IMR-90 (cell line): ENCODE measurements at regions not wholly inside any gene's neighbourhood (a gene's known extent, or its start where the extent isn't known, plus 50 kb on each side); places are given as distances from the start of the nearest gene placed in this dataset.

Experiments used
- ATAC-seq: fragments of 200-7000 bp; cut with Tn5 transposase; 2 replicates; pipeline ENCODE4 v1.9.1; 2020; ENCODE audit warnings: low read depth, mild to moderate bottlenecking, moderate library complexity
- BruUV-seq: library from RNA; stranded (reverse); fragments of 400-500 nt; replicated peaks from 2 replicates; lab custom pipeline; 2021; lab: Mats Ljungman, UMichigan
- CTCF ChIA-PET: fragments of 300-600 bp; formaldehyde crosslinking; extraction: SDS; loops from one replicate; lab custom pipeline; 2021; ENCODE audit warnings: antibody characterized with exemption; lab: Yijun Ruan, JAX
- POLR2A ChIA-PET: fragments of 300-600 bp; sonication (Branson Sonifier 250); formaldehyde crosslinking; loops from one replicate; lab custom pipeline; 2022; ENCODE audit warnings: antibody characterized with exemption; ENCODE audit not compliant: unreplicated experiment; lab: Charles Lee
- DNase-seq: peaks from one replicate; pipeline ENCODE4 v3.0.0; 2013
- H2AFZ ChIP-seq: replicated peaks from 2 replicates; pipeline ENCODE3; 2013; ENCODE audit warnings: low read length, mild to moderate bottlenecking; ENCODE audit not compliant: poor library complexity
- H2AK5ac ChIP-seq: 2 replicates; pipeline ENCODE4 v1.6.1; 2013; ENCODE audit warnings: low read depth, low read length, inconsistent platforms
- H2AK9ac ChIP-seq: replicated peaks from 2 replicates; pipeline ENCODE3; 2013; ENCODE audit warnings: mild to moderate bottlenecking, low read depth, low read length, moderate library complexity; ENCODE audit not compliant: poor library complexity
- H2BK120ac ChIP-seq: 2 replicates; pipeline ENCODE4 v1.6.1; 2013; ENCODE audit warnings: low read depth, low read length, inconsistent platforms
- H2BK15ac ChIP-seq: 3 replicates; pipeline ENCODE4 v1.6.1; 2013; ENCODE audit warnings: low read depth, low read length, inconsistent platforms
- H2BK20ac ChIP-seq: 2 replicates; pipeline ENCODE4 v1.6.1; 2013; ENCODE audit warnings: low read depth, mild to moderate bottlenecking, inconsistent platforms, low read length, moderate library complexity
- H2BK5ac ChIP-seq: 2 replicates; pipeline ENCODE4 v1.6.1; 2013; ENCODE audit warnings: mild to moderate bottlenecking, low read depth, low read length, inconsistent platforms; ENCODE audit not compliant: poor library complexity, severe bottlenecking
- H3K14ac ChIP-seq: replicated peaks from 2 replicates; pipeline ENCODE4 v1.6.1; 2013; ENCODE audit warnings: low read depth, low read length, inconsistent platforms
- H3K18ac ChIP-seq: 2 replicates; pipeline ENCODE4 v1.6.1; 2013; ENCODE audit warnings: low read depth, low read length, control low read depth
- H3K23ac ChIP-seq: 2 replicates; pipeline ENCODE4 v1.6.1; 2013; ENCODE audit warnings: low read depth, low read length, inconsistent platforms
- H3K27ac ChIP-seq: 2 replicates; pipeline ENCODE4 v1.5.1; 2013; ENCODE audit warnings: mild to moderate bottlenecking, control low read depth, low read length; ENCODE audit not compliant: insufficient read depth
- H3K27me3 ChIP-seq: 2 replicates; pipeline ENCODE4 v1.6.1; 2013; ENCODE audit warnings: low read length; ENCODE audit not compliant: control insufficient read depth, insufficient read depth
- H3K36me3 ChIP-seq: 2 replicates; pipeline ENCODE4 v1.6.1; 2013; ENCODE audit warnings: low read length, mixed read lengths; ENCODE audit not compliant: control insufficient read depth, insufficient read depth
- H3K4ac ChIP-seq: 2 replicates; pipeline ENCODE4 v1.6.1; 2013; ENCODE audit warnings: low read depth, low read length, inconsistent platforms
- H3K4me1 ChIP-seq: 2 replicates; pipeline ENCODE4 v1.6.1; 2013; ENCODE audit warnings: low read length, mixed read lengths; ENCODE audit not compliant: control insufficient read depth, insufficient read depth
- H3K4me2 ChIP-seq: 2 replicates; pipeline ENCODE4 v1.6.1; 2013; ENCODE audit warnings: low read depth, mild to moderate bottlenecking, control low read depth, low read length, moderate library complexity
- H3K4me3 ChIP-seq: 2 replicates; pipeline ENCODE4 v1.5.1; 2013; ENCODE audit warnings: low read depth, mild to moderate bottlenecking, control low read depth, low read length, moderate library complexity; ENCODE audit not compliant: insufficient read depth
- H3K56ac ChIP-seq: 2 replicates; pipeline ENCODE4 v1.6.1; 2013; ENCODE audit warnings: low read length, inconsistent platforms; ENCODE audit not compliant: insufficient read depth; ENCODE audit errors: extremely low read depth
- H3K79me1 ChIP-seq, 2 experiments: 2 replicates each; pipeline ENCODE4 v1.6.1; 2013; ENCODE audit warnings: low read length in 2 of 2, inconsistent platforms in 1 of 2, low read depth in 1 of 2
- H3K9ac ChIP-seq: 2 replicates; pipeline ENCODE4 v1.6.1; 2013; ENCODE audit warnings: low read depth, low read length, control low read depth
- H3K9me1 ChIP-seq: 2 replicates; pipeline ENCODE4 v1.6.1; 2013; ENCODE audit warnings: low read length, inconsistent platforms; ENCODE audit not compliant: insufficient read depth
- H3K9me3 ChIP-seq: 2 replicates; pipeline ENCODE4 v1.6.1; 2013; ENCODE audit warnings: low read length; ENCODE audit not compliant: control insufficient read depth, insufficient read depth
- H4K20me1 ChIP-seq: 2 replicates; pipeline ENCODE4 v1.6.1; 2013; ENCODE audit warnings: low read length, inconsistent platforms; ENCODE audit not compliant: insufficient read depth
- H4K5ac ChIP-seq: 2 replicates; pipeline ENCODE4 v1.6.1; 2013; ENCODE audit warnings: mild to moderate bottlenecking, low read depth, low read length, control low read depth
- H4K8ac ChIP-seq, 2 experiments: 2 replicates each; pipeline ENCODE4 v1.6.1; 2013; ENCODE audit warnings: low read depth in 2 of 2, low read length in 2 of 2, control low read depth in 1 of 2, inconsistent platforms in 1 of 2
- H4K91ac ChIP-seq: 2 replicates; pipeline ENCODE4 v1.6.1; 2013; ENCODE audit warnings: low read depth, low read length, inconsistent platforms; ENCODE audit not compliant: insufficient read depth
- BHLHE40 ChIP-seq: fragments of 150-350 bp; IDR thresholded peaks from 2 replicates; pipeline ENCODE4 v1.6.1; 2016; ENCODE audit warnings: mild to moderate bottlenecking, low read depth, low read length
- CHD1 ChIP-seq: IDR thresholded peaks from 2 replicates; pipeline ENCODE4 v1.6.1; 2012; ENCODE audit warnings: low read depth, low read length, improper control_type of control experiment
- ELK1 ChIP-seq: fragments of 150-350 bp; IDR thresholded peaks from 2 replicates; pipeline ENCODE4 v1.6.1; 2016; ENCODE audit warnings: low read depth, mild to moderate bottlenecking, low read length, moderate library complexity, borderline replicate concordance
- MAZ ChIP-seq: IDR thresholded peaks from 2 replicates; pipeline ENCODE4 v1.6.1; 2012; ENCODE audit warnings: low read depth, mild to moderate bottlenecking, low read length, improper control_type of control experiment, moderate library complexity, borderline replicate concordance
- MXI1 ChIP-seq: IDR thresholded peaks from 2 replicates; pipeline ENCODE4 v1.6.1; 2012; ENCODE audit warnings: low read depth, mild to moderate bottlenecking, low read length, moderate library complexity, borderline replicate concordance
- NFE2L2 ChIP-seq: fragments of 150-350 bp; IDR thresholded peaks from 2 replicates; pipeline ENCODE4 v1.6.1; 2016; ENCODE audit warnings: low read depth, mild to moderate bottlenecking, low read length
- POLR2A ChIP-seq: IDR thresholded peaks from 2 replicates; pipeline ENCODE4 v1.6.1; 2012; ENCODE audit warnings: mild to moderate bottlenecking, low read depth, low read length
- RFX5 ChIP-seq: IDR thresholded peaks from 2 replicates; pipeline ENCODE4 v1.8.0; 2012; ENCODE audit warnings: low read depth, mild to moderate bottlenecking, low read length, moderate library complexity
- SMC3 ChIP-seq: fragments of 150-350 bp; IDR thresholded peaks from 2 replicates; pipeline ENCODE4 v1.6.1; 2016; ENCODE audit warnings: low read depth, mild to moderate bottlenecking, antibody characterized with exemption, low read length, moderate library complexity
- WGBS, 2 experiments: methylation state at CpG; one replicate each; pipeline versions ENCODE4 v1.1.5 to v1.1.7; 2013; ENCODE audit warnings: missing lambda C conversion rate in 2 of 2; ENCODE audit not compliant: insufficient read length in 1 of 2; ENCODE audit errors: extremely low coverage in 2 of 2; 5-methylcytosine and 5-hydroxymethylcytosine counted together
- dilution Hi-C: fragments of 300-500 bp; cut with HindIII; formaldehyde crosslinking; loops from one replicate; pipeline ENCODE4 v1.14.3; 2018; ENCODE audit warnings: low sequenced_read_pairs; ENCODE audit not compliant: unreplicated experiment
- in situ Hi-C: fragments of 300-500 bp; cut with MboI; formaldehyde crosslinking; loops from 3 replicates; pipeline ENCODE4 v1.14.3; 2019; ENCODE audit warnings: low sequenced_read_pairs, inconsistent platforms, mixed read lengths
- intact Hi-C: fragments of 100-400 bp; cut with micrococcal nuclease; formaldehyde crosslinking; loops from 2 replicates; pipeline ENCODE4 v1.10.0; 2022

GRCh38 chr4:79017481-79017880 lies 78.2 kb upstream of the PAQR3 start:
- Histone ChIP-seq H4K5ac (no peak overlapping the region), H3K4me3 (no peak overlapping the region), H3K9me1 (no peaks in the 10 kb centered on the region), H2BK20ac (no peak overlapping the region), H3K23ac (no peak overlapping the region), H2BK15ac (no peak overlapping the region), H3K4ac (no peak overlapping the region), H2AK9ac (no peak overlapping the region), H2AFZ (no peak overlapping the region), H4K20me1 (no peaks in the 10 kb centered on the region), H4K8ac (no peak overlapping the region), H3K27me3 (no peaks in the 10 kb centered on the region), H3K36me3 (no peaks in the 10 kb centered on the region), H2BK5ac (no peak overlapping the region), H3K18ac (no peak overlapping the region), H3K9me3 (no peaks in the 10 kb centered on the region), H3K79me1 (no peaks in the 10 kb centered on the region), H3K56ac (no peak overlapping the region), H3K4me2 (no peak overlapping the region), H3K4me1 (no peaks in the 10 kb centered on the region), H3K27ac (no peak overlapping the region), H4K91ac (no peak overlapping the region), H2BK120ac (no peak overlapping the region), H3K9ac (no peak overlapping the region), H2AK5ac (no peak overlapping the region), H3K14ac (no peak overlapping the region)
- ATAC-seq: no peak
- no CpG with 5 or more reads among the region's 1 CpG for WGBS, 2 experiments
- dilution Hi-C loops (no loop called here), intact Hi-C loops (no loop called here), in situ Hi-C loops (no loop called here)
- BruUV-seq: no TSS peak
- ChIA-PET POLR2A (no interaction called here), CTCF (no interaction called here)
- no peak for DNase-seq
- no peak for TF ChIP-seq NFE2L2
- no peak for TF ChIP-seq ELK1
- no peak for TF ChIP-seq MXI1
- no peak for TF ChIP-seq SMC3
- TF ChIP-seq POLR2A: no peak
- no peak for TF ChIP-seq RFX5
- no peak for TF ChIP-seq BHLHE40
- TF ChIP-seq MAZ: no peak
- TF ChIP-seq CHD1: no peak
